ENCODE measurements at regions not wholly inside any gene's neighbourhood (a gene's known extent, or its start where the extent isn't known, plus 50 kb on each side); places are given as distances from the start of the nearest gene placed in this dataset.

GRCh38 chr2:51706220-51706619, 674.3 kb upstream of the NRXN1 start:
- TF ChIP-seq CTCF (IDR thresholded peaks at IDR 0.05) (no peak), POLR2A (IDR thresholded peaks at IDR 0.05) (no peak)

Data from Peyer's patch (tissue), 4 donors.